Neural cell (in vitro differentiated cells): ENCODE measurements at regions not wholly inside any gene's neighbourhood (a gene's known extent, or its start where the extent isn't known, plus 50 kb on each side); places are given as distances from the start of the nearest gene placed in this dataset.

Experiments used
- H2AFZ ChIP-seq: fragments of 200-600, 300-800 bp; sonication (generic), shearing (Covaris generic); 2 replicates; pipeline ENCODE4 v1.6.0; 2014; ENCODE audit warnings: low read depth, mild to moderate bottlenecking, antibody characterized with exemption, low read length, moderate library complexity
- H3F3A ChIP-seq: fragments of 200-600 bp; shearing (Covaris generic); 2 replicates; pipeline ENCODE4 v1.6.1; 2016; ENCODE audit warnings: mild to moderate bottlenecking, moderate library complexity, mixed read lengths, antibody characterized with exemption, low read length; ENCODE audit not compliant: insufficient read depth, poor library complexity, severe bottlenecking
- H3K27ac ChIP-seq: fragments of 200-600, 300-800 bp; sonication (generic), shearing (Covaris generic); 2 replicates; pipeline ENCODE4 v1.5.1; 2014; ENCODE audit warnings: mild to moderate bottlenecking, low read length, moderate library complexity
- H3K27me3 ChIP-seq: fragments of 300-800, 200-600 bp; sonication (generic), shearing (Covaris generic); 2 replicates; pipeline ENCODE4 v1.6.0; 2014; ENCODE audit warnings: mild to moderate bottlenecking, low read depth, low read length, moderate library complexity; ENCODE audit not compliant: insufficient read depth
- H3K36me3 ChIP-seq: fragments of 300-800, 200-600 bp; sonication (generic), shearing (Covaris generic); 2 replicates; pipeline ENCODE4 v1.5.1; 2014; ENCODE audit warnings: mild to moderate bottlenecking, antibody characterized with exemption, low read length, moderate library complexity; ENCODE audit not compliant: insufficient read depth
- H3K4me2 ChIP-seq: fragments of 300-800, 200-600 bp; sonication (generic), shearing (Covaris generic); 2 replicates; pipeline ENCODE4 v1.6.0; 2014; ENCODE audit warnings: mild to moderate bottlenecking, low read length
- H3K4me3 ChIP-seq: fragments of 300-800, 200-600 bp; sonication (generic), shearing (Covaris generic); 2 replicates; pipeline ENCODE4 v1.5.1; 2014; ENCODE audit warnings: mild to moderate bottlenecking, low read length, moderate library complexity
- H3K79me2 ChIP-seq: fragments of 200-600 bp; shearing (Covaris generic); replicated peaks from 2 replicates; pipeline ENCODE4 v1.6.0; 2014; ENCODE audit warnings: mild to moderate bottlenecking, low read length, moderate library complexity; ENCODE audit not compliant: insufficient read depth
- H3K9ac ChIP-seq: fragments of 300-800, 200-600 bp; sonication (generic), shearing (Covaris generic); 2 replicates; pipeline ENCODE4 v1.6.1; 2016; ENCODE audit warnings: mild to moderate bottlenecking, low read length, mixed read lengths
- H3K9me2 ChIP-seq: fragments of 200-600 bp; shearing (Covaris generic); 2 replicates; pipeline ENCODE4 v1.6.1; 2016; ENCODE audit warnings: mild to moderate bottlenecking, low read length, mixed read lengths; ENCODE audit not compliant: insufficient read depth
- H3K9me3 ChIP-seq: fragments of 200-600, 300-800 bp; sonication (generic), shearing (Covaris generic); 2 replicates; pipeline ENCODE4 v1.6.1; 2016; ENCODE audit warnings: mild to moderate bottlenecking, mixed run types, low read length, moderate library complexity, mixed read lengths
- H4K20me1 ChIP-seq: fragments of 200-600 bp; shearing (Covaris generic); 2 replicates; pipeline ENCODE4 v1.6.1; 2016; ENCODE audit warnings: mild to moderate bottlenecking, mixed run types; ENCODE audit not compliant: insufficient read depth
- CTCF ChIP-seq: fragments of 450-650 bp; IDR thresholded peaks from 2 replicates; pipeline ENCODE4 v1.5.1; 2014; ENCODE audit warnings: antibody characterized with exemption, mild to moderate bottlenecking, moderate library complexity; ENCODE audit not compliant: poor library complexity, severe bottlenecking
- EP300 ChIP-seq: fragments of 450-650 bp; conservative IDR thresholded peaks from 2 replicates; pipeline ENCODE4 v1.6.1; 2014; ENCODE audit warnings: antibody characterized with exemption, mild to moderate bottlenecking, moderate library complexity; ENCODE audit not compliant: poor library complexity, severe bottlenecking
- EZH2 ChIP-seq: fragments of 200-600, 300-800 bp; shearing (Covaris generic), sonication (generic); IDR thresholded peaks from 2 replicates; pipeline ENCODE4 v1.6.1; 2014; ENCODE audit warnings: antibody characterized with exemption, low read length, borderline replicate concordance, mild to moderate bottlenecking; ENCODE audit not compliant: insufficient read depth, poor library complexity, severe bottlenecking
- MXI1 ChIP-seq: fragments of 450-650 bp; conservative IDR thresholded peaks from 2 replicates; pipeline ENCODE4 v1.6.1; 2014; ENCODE audit warnings: antibody characterized with exemption, mild to moderate bottlenecking; ENCODE audit not compliant: poor library complexity, severe bottlenecking
- POLR2AphosphoS5 ChIP-seq: IDR thresholded peaks from 2 replicates; pipeline ENCODE4 v1.6.1; 2012
- RAD21 ChIP-seq: fragments of 450-650 bp; conservative IDR thresholded peaks from 2 replicates; pipeline ENCODE4 v1.6.1; 2014; ENCODE audit warnings: antibody characterized with exemption, mild to moderate bottlenecking, moderate library complexity
- SMC3 ChIP-seq: fragments of 450-650 bp; conservative IDR thresholded peaks from 2 replicates; pipeline ENCODE4 v1.6.1; 2014; ENCODE audit warnings: antibody characterized with exemption, mild to moderate bottlenecking, moderate library complexity; ENCODE audit not compliant: poor library complexity
- TAF1 ChIP-seq: IDR thresholded peaks from 2 replicates; pipeline ENCODE4 v1.6.1; 2012; ENCODE audit warnings: low read depth
- TF ChIP-seq, protein P1 (sequence below): IDR thresholded peaks from 2 replicates; pipeline ENCODE4 v1.6.1; 2012; ENCODE audit warnings: borderline replicate concordance

- TF ChIP-seq MXI1 (no peak), TAF1 (no peak), POLR2AphosphoS5 (no peak), EP300 (no peak), SMC3 (no peak)
Observed at GRCh38 chr20:53658973-53659372, 65.3 kb upstream of the ZNF217 start (continued).

DNA sequence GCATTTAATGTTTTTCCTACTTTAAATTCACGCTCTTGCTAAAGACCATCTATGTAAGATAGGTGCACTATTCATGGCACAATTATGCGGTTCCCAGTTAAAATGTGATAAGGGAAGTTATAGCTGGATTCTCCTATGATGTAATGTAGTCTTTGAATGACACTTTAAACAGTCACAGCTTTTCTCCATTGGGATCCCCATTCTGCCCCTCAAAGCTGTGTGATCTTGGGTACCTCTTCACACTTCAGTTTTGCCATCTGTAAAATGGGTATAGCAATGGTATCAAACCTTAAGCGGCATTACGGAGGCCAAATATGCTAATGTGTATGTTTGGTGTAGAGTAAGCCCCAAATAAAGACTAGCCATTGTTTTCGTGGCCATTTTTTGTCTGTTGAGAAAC lies 64.7 kb upstream of the ZNF217 start:
- TF ChIP-seq TAF1 = no peak
- TF ChIP-seq MXI1 = no peak
- no peak for TF ChIP-seq EZH2
- no peak for TF ChIP-seq SMC3
- TF ChIP-seq, protein P1, sequence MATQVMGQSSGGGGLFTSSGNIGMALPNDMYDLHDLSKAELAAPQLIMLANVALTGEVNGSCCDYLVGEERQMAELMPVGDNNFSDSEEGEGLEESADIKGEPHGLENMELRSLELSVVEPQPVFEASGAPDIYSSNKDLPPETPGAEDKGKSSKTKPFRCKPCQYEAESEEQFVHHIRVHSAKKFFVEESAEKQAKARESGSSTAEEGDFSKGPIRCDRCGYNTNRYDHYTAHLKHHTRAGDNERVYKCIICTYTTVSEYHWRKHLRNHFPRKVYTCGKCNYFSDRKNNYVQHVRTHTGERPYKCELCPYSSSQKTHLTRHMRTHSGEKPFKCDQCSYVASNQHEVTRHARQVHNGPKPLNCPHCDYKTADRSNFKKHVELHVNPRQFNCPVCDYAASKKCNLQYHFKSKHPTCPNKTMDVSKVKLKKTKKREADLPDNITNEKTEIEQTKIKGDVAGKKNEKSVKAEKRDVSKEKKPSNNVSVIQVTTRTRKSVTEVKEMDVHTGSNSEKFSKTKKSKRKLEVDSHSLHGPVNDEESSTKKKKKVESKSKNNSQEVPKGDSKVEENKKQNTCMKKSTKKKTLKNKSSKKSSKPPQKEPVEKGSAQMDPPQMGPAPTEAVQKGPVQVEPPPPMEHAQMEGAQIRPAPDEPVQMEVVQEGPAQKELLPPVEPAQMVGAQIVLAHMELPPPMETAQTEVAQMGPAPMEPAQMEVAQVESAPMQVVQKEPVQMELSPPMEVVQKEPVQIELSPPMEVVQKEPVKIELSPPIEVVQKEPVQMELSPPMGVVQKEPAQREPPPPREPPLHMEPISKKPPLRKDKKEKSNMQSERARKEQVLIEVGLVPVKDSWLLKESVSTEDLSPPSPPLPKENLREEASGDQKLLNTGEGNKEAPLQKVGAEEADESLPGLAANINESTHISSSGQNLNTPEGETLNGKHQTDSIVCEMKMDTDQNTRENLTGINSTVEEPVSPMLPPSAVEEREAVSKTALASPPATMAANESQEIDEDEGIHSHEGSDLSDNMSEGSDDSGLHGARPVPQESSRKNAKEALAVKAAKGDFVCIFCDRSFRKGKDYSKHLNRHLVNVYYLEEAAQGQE = no peak
- TF ChIP-seq EP300 = no peak
- no peak for TF ChIP-seq CTCF
- TF ChIP-seq POLR2AphosphoS5 = no peak
- TF ChIP-seq RAD21 = no peak
- H3K9ac ChIP-seq = no peak overlapping the region
- H3K27ac ChIP-seq = no peak overlapping the region
- H3K4me3 ChIP-seq = no peak overlapping the region
- no peaks in the 10 kb centered on the region for H4K20me1 ChIP-seq
- H2AFZ ChIP-seq = no peak overlapping the region
- H3K9me3 ChIP-seq = no peaks in the 10 kb centered on the region
- no peaks in the 10 kb centered on the region for H3K9me2 ChIP-seq
- H3F3A ChIP-seq = no peaks in the 10 kb centered on the region
- H3K36me3 ChIP-seq = no peaks in the 10 kb centered on the region
- H3K4me2 ChIP-seq = no peak overlapping the region
- no peaks in the 10 kb centered on the region for H3K79me2 ChIP-seq
- H3K27me3 ChIP-seq = no peaks in the 10 kb centered on the region

- H2AFZ ChIP-seq = no peak overlapping the region
- no peaks in the 10 kb centered on the region for H3K27me3 ChIP-seq
- no peaks in the 10 kb centered on the region for H3K9me3 ChIP-seq
- H3K27ac ChIP-seq = no peak overlapping the region
- no peaks in the 10 kb centered on the region for H3K36me3 ChIP-seq
- no peaks in the 10 kb centered on the region for H4K20me1 ChIP-seq
- H3K9me2 ChIP-seq = no peaks in the 10 kb centered on the region
- H3K4me3 ChIP-seq = no peak overlapping the region
- H3K9ac ChIP-seq = no peak overlapping the region
- TF ChIP-seq CTCF (no peak), SMC3 (no peak), MXI1 (no peak), TAF1 (no peak), EZH2 (no peak), POLR2AphosphoS5 (no peak), EP300 (no peak), RAD21 (no peak)
- TF ChIP-seq, protein P1 = no peak
- H3F3A ChIP-seq = no peaks in the 10 kb centered on the region
- no peaks in the 10 kb centered on the region for H3K79me2 ChIP-seq
- H3K4me2 ChIP-seq = no peak overlapping the region
Observed at GRCh38 chr20:53657732-53658131, 64.1 kb upstream of the ZNF217 start.
